Suppressor macrophage treated with lipopolysaccharide for 4 hours (primary cell): ENCODE measurements at regions not wholly inside any gene's neighbourhood (a gene's known extent, or its start where the extent isn't known, plus 50 kb on each side); places are given as distances from the start of the nearest gene placed in this dataset.
A peak's percentile ranks its signal among the peaks of the same experiment; 100 is the strongest.
"Not testable (repeated sequence)": the region's sequence is repeated elsewhere in the genome, so short reads cannot be mapped to it uniquely, and the experiment has no call there.

ENCODE experiments used
- DNase-seq: peaks from one replicate; pipeline ENCODE4 v3.0.0-alpha.2; 2020

DNA sequence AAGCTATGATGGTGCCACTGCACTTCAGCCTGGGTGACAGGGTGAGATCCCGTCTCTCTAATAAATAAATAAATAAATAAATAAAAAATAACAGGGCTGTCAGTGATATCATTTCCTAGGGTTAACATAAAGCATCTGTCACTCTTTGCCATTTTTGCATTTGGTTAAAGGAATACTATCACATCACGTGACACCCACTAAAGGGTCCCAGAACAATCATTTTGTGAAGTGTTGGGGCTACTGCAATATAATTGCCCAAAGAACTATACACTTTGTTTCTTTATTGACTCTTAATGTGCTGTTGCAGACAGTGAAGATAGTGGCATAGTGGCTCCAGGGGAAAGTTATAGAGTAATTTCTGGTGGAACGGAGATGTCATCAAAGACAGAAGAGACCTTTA, 176.5 kb upstream of the MMS22L start:
- no peak for DNase-seq

- no peak for DNase-seq
Measured at GRCh38 chr6:97459986-97460385, 177.0 kb upstream of the MMS22L start.

DNA sequence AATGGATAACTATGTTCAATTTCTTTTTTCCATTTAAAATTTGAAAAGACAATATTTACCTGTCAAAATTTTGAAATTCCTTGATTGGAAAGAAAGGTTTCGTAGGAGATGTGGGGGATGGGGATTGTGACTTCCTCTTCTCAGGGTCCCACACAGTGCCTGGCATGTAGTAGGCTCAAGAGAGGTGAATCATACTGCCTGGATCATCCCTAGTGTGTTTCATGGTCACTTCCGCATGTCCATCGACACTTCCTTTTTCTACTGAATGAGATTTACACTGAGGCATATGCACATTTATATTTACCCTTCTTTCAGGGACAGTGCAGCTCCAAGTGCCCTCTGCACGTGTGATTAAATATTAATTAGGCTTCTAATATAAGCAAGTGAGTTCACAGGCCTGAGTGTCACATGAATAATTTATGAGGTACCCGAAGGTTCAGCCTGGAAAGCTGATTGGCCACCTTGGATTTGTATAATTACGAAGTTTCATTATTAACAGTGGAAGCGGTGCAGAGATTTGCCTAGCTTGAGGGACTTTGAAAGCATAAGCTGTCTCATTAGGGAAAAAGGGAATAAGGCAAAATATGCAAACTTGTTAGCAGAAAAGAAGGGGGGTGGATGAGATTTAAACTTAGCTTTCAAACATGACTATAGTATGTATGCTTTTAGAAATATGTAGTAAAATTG, 177.5 kb upstream of the MMS22L start:
- DNase-seq: peak; percentile 28

GRCh38 chr6:97461218-97461617, 178.2 kb upstream of the MMS22L start:
- no peak for DNase-seq

DNA sequence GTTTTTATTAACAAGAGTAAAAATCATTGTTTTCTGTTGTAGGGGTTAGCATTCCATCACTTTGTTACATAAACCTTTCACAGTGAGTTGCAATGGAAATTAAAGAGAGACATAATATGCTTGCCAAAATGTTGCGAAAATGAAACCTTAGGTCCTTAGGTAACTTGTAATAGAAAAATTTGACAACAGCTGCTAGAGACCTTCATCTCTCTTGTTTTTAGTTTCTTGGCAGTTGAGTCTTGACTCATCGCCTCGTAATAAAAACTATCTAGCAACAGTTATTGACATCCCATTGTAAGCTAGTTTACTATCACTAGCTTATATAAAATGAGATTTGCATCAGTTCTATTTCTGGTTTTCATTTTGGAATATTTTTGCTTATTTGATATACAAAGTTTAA, 179.0 kb upstream of the MMS22L start:
- DNase-seq: no peak

DNA sequence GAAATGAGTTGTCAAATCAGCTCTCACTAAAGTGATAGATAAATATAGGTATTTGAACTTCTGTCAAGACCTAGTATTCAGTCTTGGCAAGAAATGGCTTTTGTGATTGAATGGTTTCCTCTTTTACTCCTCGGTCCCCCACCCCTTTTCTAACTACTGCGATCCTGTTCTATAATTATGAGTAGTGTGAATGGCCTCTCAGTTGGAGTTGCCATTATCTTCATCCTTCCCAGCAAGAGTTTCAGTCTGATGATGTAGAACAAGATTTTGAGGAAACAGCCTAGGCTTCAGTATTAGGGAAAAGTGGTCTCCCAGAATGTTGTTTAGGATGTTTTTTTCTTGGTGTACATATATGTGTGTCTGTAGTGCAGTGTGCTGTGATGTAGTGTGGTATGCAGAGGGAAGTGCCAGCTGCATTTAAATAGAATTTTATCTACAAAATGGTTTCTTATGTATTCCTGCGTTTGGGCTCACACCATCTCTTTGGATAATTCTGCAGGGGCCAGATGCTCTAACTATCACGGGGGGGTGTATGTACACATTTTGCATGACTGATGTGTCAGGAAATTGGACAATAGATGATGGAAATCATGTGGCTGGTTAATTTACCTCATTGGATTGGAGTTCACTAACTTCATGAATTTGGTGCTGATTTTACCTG, 180.1 kb upstream of the MMS22L start:
- no peak for DNase-seq

DNA sequence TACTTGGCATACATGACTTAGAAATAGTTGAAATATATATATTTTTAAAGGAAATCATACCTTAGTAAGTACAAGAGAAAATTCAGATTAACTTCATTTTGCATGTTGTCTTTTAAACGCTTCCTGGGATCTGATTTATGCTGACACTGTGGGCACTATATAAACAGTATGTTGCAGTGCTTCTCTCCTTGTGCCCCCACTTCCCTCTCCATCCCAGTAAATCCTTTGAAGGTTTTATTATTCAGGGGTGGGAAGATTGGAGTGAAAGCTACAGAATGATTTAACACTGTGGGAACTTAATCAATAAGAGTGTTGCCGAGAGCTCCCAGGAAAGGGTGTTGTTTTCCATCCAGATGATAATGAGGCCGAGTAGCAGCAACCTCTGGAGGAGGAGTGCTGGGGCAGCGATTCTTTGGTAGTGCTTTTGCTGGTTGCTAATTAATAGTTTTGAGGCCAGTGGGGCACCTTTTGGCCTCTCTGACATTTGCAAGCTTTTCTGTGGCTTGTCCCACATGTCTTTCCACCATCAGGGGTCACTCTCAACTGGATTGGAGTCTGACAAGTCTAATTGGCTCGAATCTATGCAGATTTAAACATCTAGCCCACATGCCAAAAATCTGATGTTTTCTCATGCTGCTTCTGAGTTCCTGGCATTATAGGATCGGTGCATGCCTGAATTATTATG, 183.0 kb upstream of the MMS22L start:
- DNase-seq: no peak

DNA sequence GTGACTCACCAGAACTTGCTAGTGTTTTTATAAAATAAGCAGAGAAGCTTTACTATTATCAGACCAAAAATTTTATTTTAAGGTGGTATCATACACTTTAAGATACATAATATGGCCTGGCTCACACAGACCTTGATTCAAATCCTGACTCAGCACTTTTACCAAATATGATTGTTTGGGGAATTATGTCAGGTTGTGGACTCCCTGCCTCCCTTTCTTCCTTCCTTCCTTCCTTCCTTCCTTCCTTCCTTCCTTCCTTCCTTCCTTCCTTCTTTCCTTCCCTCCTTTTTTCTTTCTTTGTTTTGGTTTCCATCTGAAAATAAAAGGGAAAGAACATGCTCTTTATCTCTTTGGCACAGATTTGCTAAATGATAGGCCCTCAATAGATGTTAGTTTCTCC, 186.0 kb upstream of the MMS22L start:
- no peak for DNase-seq

DNA sequence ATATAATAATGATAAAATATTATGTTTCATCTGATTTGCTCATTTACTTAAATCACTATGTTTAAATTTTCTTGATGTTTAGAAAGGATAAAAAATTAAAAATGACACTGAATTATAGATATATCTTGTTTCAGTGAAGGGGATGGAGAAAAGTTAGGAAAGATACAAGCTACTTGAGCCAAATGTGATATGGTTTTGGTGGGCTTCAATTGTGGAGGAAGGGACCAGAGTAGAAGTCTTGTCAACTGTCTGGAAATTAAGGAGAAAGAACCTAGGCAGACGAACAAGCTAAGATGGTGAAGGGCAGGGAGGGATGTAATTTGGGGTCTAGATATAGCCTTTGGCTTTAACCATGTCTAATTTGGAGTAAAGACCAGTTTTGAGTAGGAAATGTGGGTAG, 186.4 kb upstream of the MMS22L start:
- DNase-seq: no peak

GRCh38 chr6:97470322-97470721, 187.3 kb upstream of the MMS22L start:
- no peak for DNase-seq

DNA sequence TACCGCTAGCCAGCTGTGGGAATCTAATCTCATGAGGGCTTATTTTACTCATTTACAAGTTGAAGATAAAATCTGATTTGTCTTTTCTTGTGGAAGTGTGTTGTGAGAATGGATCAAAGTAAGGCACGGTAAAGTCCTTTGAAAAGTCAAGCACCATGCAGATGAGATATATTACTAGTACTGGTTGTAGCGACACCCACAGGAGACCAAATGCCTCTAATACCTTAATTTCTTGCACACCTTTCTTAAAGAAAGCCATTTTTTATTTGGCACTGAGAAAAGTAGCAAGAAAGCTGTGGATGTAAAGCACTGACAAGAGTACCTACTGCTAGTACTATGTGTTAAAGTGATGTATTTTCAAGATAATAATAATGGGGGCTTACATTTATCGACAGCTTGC, 191.0 kb upstream of the MMS22L start:
- DNase-seq: no peak

DNA sequence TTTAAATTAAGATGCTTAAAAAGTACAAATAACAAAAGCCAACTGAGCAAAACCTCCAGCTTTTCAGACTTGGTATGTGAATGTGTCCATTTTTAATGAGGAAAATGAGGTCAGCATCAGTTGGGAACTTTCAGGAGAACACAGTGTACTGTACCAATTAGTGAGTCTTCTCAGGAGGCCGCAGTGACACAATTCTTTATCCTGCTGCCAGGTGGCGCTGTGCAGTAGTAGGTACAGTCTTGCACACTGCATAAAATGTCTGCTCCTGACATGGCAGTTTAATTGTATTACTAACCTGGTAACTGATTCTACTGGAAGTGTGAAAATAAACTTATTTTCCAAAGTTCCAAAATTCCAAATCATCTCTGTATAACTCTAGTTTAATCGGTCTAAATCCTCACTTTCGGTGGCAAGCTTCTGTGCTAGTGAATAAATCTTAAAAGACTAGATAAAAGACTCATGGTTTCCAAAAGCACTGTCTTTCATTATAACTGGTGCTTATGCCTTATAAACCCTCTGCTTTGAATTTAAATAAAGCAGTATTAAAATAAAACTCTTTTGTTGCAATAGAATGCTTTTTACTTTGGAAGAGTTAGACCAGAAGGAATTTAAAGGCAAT, 214.8 kb upstream of the MMS22L start:
- peak; percentile 68 for DNase-seq

GRCh38 chr6:97501853-97502252, 218.8 kb upstream of the MMS22L start:
- no peak for DNase-seq

- DNase-seq: no peak
Measured at GRCh38 chr6:97508646-97509045, 225.6 kb upstream of the MMS22L start.

DNA sequence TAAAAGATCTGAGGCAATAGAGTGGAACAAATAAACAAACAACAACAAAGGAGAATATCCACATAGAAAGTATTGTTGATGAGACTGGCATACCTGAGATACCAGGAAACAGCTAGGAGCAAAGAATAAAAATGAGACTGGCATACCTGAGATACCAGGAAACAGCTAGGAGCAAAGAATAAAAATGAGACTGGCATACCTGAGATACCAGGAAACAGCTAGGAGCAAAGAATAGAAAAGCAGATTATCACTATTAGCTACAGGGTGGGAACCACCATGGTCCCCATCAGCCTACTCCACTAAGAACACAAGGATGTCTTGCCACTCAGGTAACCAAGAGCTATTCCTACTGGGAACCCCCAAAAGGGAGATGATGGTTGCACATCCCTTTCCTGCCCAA, 230.2 kb upstream of the MMS22L start:
- DNase-seq: not testable (repeated sequence)

- DNase-seq: no peak
Measured at GRCh38 chr6:97524811-97525210, 241.8 kb upstream of the MMS22L start.

DNA sequence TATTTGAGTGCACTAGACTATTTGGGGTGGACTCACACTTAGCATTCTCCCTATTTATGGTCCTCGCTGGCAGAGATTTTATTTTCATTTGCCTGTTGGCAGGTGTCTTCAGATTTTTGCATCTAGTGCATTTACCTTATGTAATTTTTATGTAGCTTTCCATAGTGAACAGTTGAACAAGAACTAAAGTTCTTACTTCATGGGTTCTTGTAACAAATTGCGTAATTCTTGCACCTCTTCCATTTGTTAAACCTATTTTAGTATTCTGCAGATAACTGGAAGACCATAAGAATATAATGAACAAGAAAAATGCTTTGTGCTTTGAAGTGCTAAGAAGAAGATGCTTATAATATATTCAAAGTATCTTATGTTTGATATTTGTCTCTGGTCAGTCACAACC, 252.8 kb upstream of the MMS22L start:
- no peak for DNase-seq

DNA sequence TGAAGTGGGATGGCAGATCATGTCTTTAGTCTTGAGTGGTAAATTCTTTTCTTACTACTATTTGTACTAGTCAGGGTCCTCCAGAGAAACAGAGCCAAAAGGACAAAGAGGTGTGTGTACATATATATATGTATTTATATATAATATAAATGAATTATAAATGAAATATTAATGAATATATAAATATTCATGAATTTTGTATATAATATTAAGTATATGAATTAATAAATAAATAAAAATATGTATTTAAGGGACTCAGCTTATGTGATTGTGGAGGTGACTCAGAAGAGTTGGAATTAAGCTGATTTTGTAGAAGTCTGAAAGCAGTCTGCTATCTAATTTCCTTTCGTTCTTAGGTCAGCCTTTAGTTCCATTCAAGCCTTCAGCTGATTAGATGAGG, 265.3 kb upstream of the MMS22L start:
- DNase-seq: no peak

DNA sequence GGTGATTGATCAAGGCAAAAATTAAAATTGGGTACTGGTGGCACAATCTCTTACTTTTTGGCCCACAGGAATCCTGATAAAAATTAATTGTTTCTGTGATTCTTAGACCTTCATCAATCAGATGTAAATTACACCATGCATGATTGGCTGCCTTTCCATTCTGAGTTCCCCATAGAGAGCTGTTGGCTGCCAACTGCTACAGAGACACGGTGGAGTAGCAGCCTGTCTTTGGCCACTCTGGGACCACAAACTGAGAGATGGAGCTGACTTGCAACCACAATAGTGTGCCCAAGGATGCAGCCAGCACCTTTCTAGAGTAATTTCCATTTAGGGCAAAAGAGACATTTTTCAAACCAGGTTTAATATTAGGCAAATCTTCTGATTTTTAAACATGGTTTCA, 274.3 kb upstream of the MMS22L start:
- DNase-seq: no peak

DNA sequence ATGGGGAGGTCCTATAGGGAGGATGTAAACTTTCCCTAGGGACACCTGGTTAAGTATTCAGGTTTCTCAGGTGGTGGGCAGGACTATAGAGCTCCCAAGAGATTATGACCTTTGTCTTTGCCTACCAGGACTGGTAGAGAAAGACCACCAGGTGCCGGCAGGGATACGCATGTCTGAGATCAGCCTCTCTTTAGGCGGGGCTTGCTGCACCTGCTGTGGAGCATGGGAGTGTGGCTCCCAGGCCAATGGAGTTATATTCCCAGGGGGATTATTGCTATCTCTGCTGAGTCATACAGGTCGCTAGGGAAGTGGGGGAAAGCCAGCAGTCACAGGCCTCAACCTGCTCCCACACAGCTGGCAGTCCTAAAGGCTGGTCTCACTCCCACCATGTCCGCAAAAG, 280.5 kb upstream of the MMS22L start:
- DNase-seq: no peak

DNA sequence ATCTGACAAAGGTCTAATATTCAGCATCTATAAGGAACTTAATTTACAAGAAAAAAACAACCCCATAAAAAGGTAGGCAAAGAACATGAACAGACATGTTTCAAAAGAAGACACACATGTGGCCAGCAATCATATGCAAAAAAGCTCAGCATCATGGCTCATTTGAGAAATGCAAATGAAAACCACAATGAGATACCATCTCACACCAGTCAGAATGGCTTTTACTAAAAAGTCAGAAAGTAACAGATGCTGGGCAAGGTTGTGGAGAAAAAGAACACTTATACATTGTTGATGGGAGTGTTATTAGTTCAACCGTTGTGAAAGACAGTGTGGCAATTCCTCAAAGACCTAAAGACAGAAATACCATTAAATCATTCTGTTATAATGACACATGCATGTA, 289.9 kb upstream of the MMS22L start:
- no peak for DNase-seq

DNA sequence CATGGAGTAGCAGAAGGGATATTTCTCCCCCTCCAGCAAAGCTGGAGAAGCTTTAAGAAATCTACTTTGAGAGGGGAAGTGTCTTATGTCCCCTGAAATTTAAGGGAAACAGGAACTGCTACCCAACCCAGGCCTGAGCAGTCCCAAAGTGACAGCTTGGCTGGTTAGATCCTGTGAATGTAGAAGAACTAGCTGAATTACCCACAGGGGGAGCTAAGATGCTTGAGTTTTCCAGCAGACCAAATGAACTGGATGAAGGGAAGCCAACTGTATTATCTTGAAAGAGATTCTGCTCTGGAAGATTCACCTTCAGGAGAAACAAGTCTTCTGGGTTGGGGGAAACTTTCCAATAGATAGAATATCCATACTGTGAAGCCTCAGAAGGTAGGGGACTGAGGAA, 303.3 kb upstream of the MMS22L start:
- DNase-seq: no peak

DNA sequence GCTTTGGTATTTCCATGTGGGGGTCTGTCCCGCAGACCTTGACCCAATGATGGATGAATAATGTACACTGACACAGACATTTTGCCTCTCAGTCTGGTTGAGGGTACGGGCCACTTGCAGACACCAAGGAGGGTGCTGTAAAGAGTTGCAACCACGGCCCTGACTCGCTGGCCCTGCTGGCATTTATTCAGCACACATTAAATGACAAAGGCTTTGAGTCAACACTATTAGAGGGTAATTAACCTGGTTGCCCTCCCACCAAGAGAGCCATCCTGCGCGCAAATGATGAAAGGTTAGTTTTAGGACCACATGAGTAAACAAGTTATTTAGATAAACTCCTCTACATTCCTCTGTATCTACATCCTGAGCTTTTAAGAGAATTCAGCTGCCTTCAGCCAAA, 308.9 kb upstream of the MMS22L start:
- no peak for DNase-seq

DNA sequence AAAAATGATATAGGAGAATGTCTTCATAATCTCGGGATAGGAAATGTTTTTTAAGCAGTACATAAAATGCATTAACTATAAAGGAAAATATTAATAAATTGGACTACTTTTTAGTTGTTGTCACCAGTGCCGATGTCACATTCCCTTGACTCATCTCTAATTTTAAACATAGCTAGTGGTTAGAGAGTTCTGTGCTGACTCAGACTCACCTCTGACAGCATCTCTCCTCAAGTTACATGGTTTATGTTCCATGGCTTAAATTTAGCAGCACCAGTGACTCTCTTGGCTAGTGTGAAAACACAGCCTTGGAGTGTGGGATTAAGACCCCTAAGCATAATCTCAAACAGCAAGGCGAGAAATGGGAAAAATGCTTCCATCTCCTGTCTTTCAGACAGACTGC, 311.8 kb upstream of the MMS22L start:
- no peak for DNase-seq
